SK-N-SH (cell line): ENCODE measurements at regions not wholly inside any gene's neighbourhood (a gene's known extent, or its start where the extent isn't known, plus 50 kb on each side); places are given as distances from the start of the nearest gene placed in this dataset.
A peak's percentile ranks its signal among the peaks of the same experiment; 100 is the strongest.

Experiments
- CTCF ChIA-PET: fragments of 300-600, 350-600 bp; formaldehyde crosslinking; extraction: SDS; loops from one replicate; lab custom pipeline; 2021; lab: Yijun Ruan, JAX
- POLR2A ChIA-PET: fragments of 350-600 bp; sonication (Branson Sonifier 250); formaldehyde crosslinking; extraction: SDS; loops from one replicate; lab custom pipeline; 2020; ENCODE audit warnings: antibody characterized with exemption, inconsistent platforms; lab: Yijun Ruan, JAX
- DNase-seq: peaks from one replicate; pipeline ENCODE4 v3.0.0; 2012
- H2AFZ ChIP-seq: fragments of 200-600 bp; sonication (generic); 2 replicates; pipeline ENCODE4 v1.8.1; 2016; ENCODE audit warnings: antibody characterized with exemption, mild to moderate bottlenecking, low read depth
- H3F3A ChIP-seq: fragments of 200-600 bp; sonication (generic); replicated peaks from 2 replicates; pipeline ENCODE3; 2016; ENCODE audit warnings: antibody characterized with exemption, mild to moderate bottlenecking; ENCODE audit not compliant: insufficient read depth
- H3K27ac ChIP-seq, 2 experiments: fragments of 200-500 bp in 1 of 2; fragments of 200-600 bp in 1 of 2; sonication (Bioruptor generic) in 1 of 2; sonication (generic), shearing (Covaris generic) in 1 of 2; 2 replicates each; pipeline versions ENCODE4 v1.5.1 to v1.6.1; 2014 to 2016; ENCODE audit warnings: low read depth in 2 of 2, inconsistent platforms in 1 of 2, low read length in 1 of 2, mild to moderate bottlenecking in 1 of 2, mixed read lengths in 1 of 2
- H3K27me3 ChIP-seq: fragments of 200-600 bp; sonication (generic), shearing (Covaris generic); 2 replicates; pipeline ENCODE4 v1.6.1; 2016; ENCODE audit warnings: mixed run types; ENCODE audit not compliant: insufficient read depth
- H3K36me3 ChIP-seq, 2 experiments: fragments of 200-500 bp in 1 of 2; fragments of 200-600 bp in 1 of 2; sonication (Bioruptor generic) in 1 of 2; sonication (generic) in 1 of 2; replicated peaks in 1 of 2; 2 replicates each; pipeline versions ENCODE3 to v1.5.1; 2014 to 2016; ENCODE audit warnings: low read length in 1 of 2, mild to moderate bottlenecking in 1 of 2; ENCODE audit not compliant: insufficient read depth in 2 of 2, control insufficient read depth in 1 of 2
- H3K4me1 ChIP-seq, 2 experiments: fragments of 200-500 bp in 1 of 2; fragments of 200-600 bp in 1 of 2; sonication (Bioruptor generic) in 1 of 2; sonication (generic), shearing (Covaris generic) in 1 of 2; 2 replicates each; pipeline versions ENCODE4 v1.5.1 to v1.6.1; 2014 to 2016; ENCODE audit warnings: low read depth in 1 of 2, low read length in 1 of 2, mixed run types in 1 of 2; ENCODE audit not compliant: insufficient read depth in 2 of 2, control insufficient read depth in 1 of 2
- H3K4me2 ChIP-seq: fragments of 200-600 bp; sonication (generic), shearing (Covaris generic); 2 replicates; pipeline ENCODE4 v1.6.1; 2017; ENCODE audit warnings: mixed run types
- H3K4me3 ChIP-seq, 2 experiments: fragments of 200-500 bp in 1 of 2; fragments of 200-600 bp in 1 of 2; sonication (Bioruptor generic) in 1 of 2; sonication (generic), shearing (Covaris generic) in 1 of 2; 2 replicates each; pipeline versions ENCODE4 v1.5.1 to v1.8.1; 2014 to 2016; ENCODE audit warnings: low read depth in 2 of 2, inconsistent platforms in 1 of 2, low read length in 1 of 2, mild to moderate bottlenecking in 1 of 2, mixed read lengths in 1 of 2, moderate library complexity in 1 of 2
- H3K79me2 ChIP-seq: fragments of 200-600 bp; sonication (generic); 2 replicates; pipeline ENCODE4 v1.8.1; 2017; ENCODE audit warnings: mild to moderate bottlenecking; ENCODE audit not compliant: insufficient read depth
- H3K9ac ChIP-seq: fragments of 200-600 bp; sonication (generic); 2 replicates; pipeline ENCODE4 v1.6.1; 2017; ENCODE audit warnings: mixed run types
- H3K9me2 ChIP-seq: fragments of 200-600 bp; sonication (generic); 2 replicates; pipeline ENCODE4 v1.6.1; 2017; ENCODE audit warnings: mixed run types
- H3K9me3 ChIP-seq: fragments of 200-600 bp; sonication (generic); 2 replicates; pipeline ENCODE4 v1.6.1; 2017; ENCODE audit warnings: mixed run types, mild to moderate bottlenecking, moderate library complexity
- H4K20me1 ChIP-seq: fragments of 200-600 bp; sonication (generic); 2 replicates; pipeline ENCODE4 v1.6.1; 2017; ENCODE audit warnings: mild to moderate bottlenecking, mixed run types; ENCODE audit not compliant: insufficient read depth
- CHD2 ChIP-seq: fragments of 150-350 bp; IDR thresholded peaks from 2 replicates; pipeline ENCODE4 v1.6.1; 2018; ENCODE audit warnings: low read length; ENCODE audit not compliant: partially characterized antibody
- FOSL2 ChIP-seq: IDR thresholded peaks from 2 replicates; pipeline ENCODE4 v1.4.0; 2012; ENCODE audit warnings: low read depth, mild to moderate bottlenecking, moderate library complexity, borderline replicate concordance
- FOXJ3 ChIP-seq: sonication (generic); formaldehyde crosslinking; IDR thresholded peaks from 2 replicates; pipeline ENCODE4 v1.5.1; 2020; ENCODE audit warnings: mild to moderate bottlenecking, missing genetic modification reagents
- GATA2 ChIP-seq: sonication (generic); formaldehyde crosslinking; IDR thresholded peaks from 2 replicates; pipeline ENCODE4 v1.5.0; 2020; ENCODE audit warnings: mild to moderate bottlenecking, missing genetic modification reagents
- RCOR1 ChIP-seq: fragments of 150-350 bp; IDR thresholded peaks from 2 replicates; pipeline ENCODE4 v1.6.1; 2017; ENCODE audit warnings: antibody characterized with exemption, low read length
- RFX5 ChIP-seq: IDR thresholded peaks from 2 replicates; pipeline ENCODE4 v1.6.1; 2012; ENCODE audit warnings: mild to moderate bottlenecking, improper control_type of control experiment, low read length
- SIN3A ChIP-seq: IDR thresholded peaks from 2 replicates; pipeline ENCODE4 v1.6.1; 2012; ENCODE audit warnings: low read depth, mild to moderate bottlenecking, low read length, moderate library complexity, borderline replicate concordance
- TAF1 ChIP-seq: IDR thresholded peaks from 2 replicates; pipeline ENCODE4 v1.6.1; 2012; ENCODE audit warnings: low read depth, mild to moderate bottlenecking, low read length, moderate library complexity, borderline replicate concordance
- TCF12 ChIP-seq: IDR thresholded peaks from 2 replicates; pipeline ENCODE4 v1.4.0; 2012
- YY1 ChIP-seq: IDR thresholded peaks from 2 replicates; pipeline ENCODE4 v1.4.0; 2012; ENCODE audit warnings: low read depth, mild to moderate bottlenecking
- WGBS: methylation state at CpG from one replicate; pipeline ENCODE4 v1.1.6; 2017; ENCODE audit warnings: low lambda C conversion rate; 5-methylcytosine and 5-hydroxymethylcytosine counted together
- TF ChIP-seq, protein P1 (sequence below): IDR thresholded peaks from 2 replicates; pipeline ENCODE4 v1.4.0; 2012; ENCODE audit warnings: low read depth, borderline replicate concordance
- TF ChIP-seq, protein P2 (sequence below): fragments of 150-350 bp; IDR thresholded peaks from 2 replicates; pipeline ENCODE4 v1.6.1; 2016; ENCODE audit warnings: mild to moderate bottlenecking, low read depth, low read length
- TF ChIP-seq, protein P3 (sequence below): IDR thresholded peaks from 2 replicates; pipeline ENCODE4 v1.4.0; 2012; ENCODE audit warnings: low read depth, borderline replicate concordance
- TF ChIP-seq, protein P4 (sequence below): IDR thresholded peaks from 2 replicates; pipeline ENCODE4 v1.6.1; 2012; ENCODE audit warnings: mild to moderate bottlenecking, low read depth, low read length, moderate library complexity

DNA sequence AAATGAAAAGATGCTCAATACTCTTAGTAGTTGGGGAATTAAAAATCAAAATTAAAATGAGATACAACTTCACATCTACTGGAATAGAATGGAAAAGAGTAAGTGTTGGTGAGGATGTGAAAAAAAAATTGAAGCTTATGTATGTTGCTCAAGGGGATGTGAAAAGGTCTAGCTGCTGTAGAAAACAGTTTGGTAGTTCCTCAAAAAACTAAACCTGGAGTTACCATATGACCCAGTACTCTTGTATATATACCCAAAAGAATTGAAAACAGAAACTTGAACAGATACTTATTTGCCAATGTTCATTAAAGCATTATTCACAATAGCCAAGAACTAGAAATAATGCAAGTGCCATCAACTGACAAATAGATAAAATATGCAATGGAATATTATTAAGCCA, 208.4 kb downstream of the FIGN start:
- Histone ChIP-seq H3K4me3 (no peak overlapping the region), H3K27ac (no peak overlapping the region), H3K27me3 (no peaks in the 10 kb centered on the region), H3K9ac (no peak overlapping the region), H2AFZ (no peak overlapping the region), H3K36me3 (no peaks in the 10 kb centered on the region), H3K4me1 (no peaks in the 10 kb centered on the region), H4K20me1 (no peaks in the 10 kb centered on the region), H3F3A (no peaks in the 10 kb centered on the region), H3K9me3 (0 out of 2 replicates have a peak, but pooled peaks cover 5% of the 10 kb centered on the region), H3K79me2 (no peaks in the 10 kb centered on the region), H3K4me2 (no peak overlapping the region), H3K9me2 (no peaks in the 10 kb centered on the region)
- POLR2A ChIA-PET: no interaction called here
- no peak for TF ChIP-seq TAF1
- TF ChIP-seq RCOR1: no peak
- TF ChIP-seq FOXJ3: no peak
- no peak for TF ChIP-seq TCF12
- no peak for TF ChIP-seq GATA2 (CRISPR knock-in tag)
- TF ChIP-seq, protein P1, sequence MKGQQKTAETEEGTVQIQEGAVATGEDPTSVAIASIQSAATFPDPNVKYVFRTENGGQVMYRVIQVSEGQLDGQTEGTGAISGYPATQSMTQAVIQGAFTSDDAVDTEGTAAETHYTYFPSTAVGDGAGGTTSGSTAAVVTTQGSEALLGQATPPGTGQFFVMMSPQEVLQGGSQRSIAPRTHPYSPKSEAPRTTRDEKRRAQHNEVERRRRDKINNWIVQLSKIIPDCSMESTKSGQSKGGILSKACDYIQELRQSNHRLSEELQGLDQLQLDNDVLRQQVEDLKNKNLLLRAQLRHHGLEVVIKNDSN: no peak
- TF ChIP-seq, protein P2, sequence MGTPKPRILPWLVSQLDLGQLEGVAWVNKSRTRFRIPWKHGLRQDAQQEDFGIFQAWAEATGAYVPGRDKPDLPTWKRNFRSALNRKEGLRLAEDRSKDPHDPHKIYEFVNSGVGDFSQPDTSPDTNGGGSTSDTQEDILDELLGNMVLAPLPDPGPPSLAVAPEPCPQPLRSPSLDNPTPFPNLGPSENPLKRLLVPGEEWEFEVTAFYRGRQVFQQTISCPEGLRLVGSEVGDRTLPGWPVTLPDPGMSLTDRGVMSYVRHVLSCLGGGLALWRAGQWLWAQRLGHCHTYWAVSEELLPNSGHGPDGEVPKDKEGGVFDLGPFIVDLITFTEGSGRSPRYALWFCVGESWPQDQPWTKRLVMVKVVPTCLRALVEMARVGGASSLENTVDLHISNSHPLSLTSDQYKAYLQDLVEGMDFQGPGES: no peak
- TF ChIP-seq, protein P3, sequence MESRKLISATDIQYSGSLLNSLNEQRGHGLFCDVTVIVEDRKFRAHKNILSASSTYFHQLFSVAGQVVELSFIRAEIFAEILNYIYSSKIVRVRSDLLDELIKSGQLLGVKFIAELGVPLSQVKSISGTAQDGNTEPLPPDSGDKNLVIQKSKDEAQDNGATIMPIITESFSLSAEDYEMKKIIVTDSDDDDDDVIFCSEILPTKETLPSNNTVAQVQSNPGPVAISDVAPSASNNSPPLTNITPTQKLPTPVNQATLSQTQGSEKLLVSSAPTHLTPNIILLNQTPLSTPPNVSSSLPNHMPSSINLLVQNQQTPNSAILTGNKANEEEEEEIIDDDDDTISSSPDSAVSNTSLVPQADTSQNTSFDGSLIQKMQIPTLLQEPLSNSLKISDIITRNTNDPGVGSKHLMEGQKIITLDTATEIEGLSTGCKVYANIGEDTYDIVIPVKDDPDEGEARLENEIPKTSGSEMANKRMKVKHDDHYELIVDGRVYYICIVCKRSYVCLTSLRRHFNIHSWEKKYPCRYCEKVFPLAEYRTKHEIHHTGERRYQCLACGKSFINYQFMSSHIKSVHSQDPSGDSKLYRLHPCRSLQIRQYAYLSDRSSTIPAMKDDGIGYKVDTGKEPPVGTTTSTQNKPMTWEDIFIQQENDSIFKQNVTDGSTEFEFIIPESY: no peak
- DNase-seq: no peak
- CTCF ChIA-PET: interaction anchor here (1.5 kb wide), 1 partner anchor 14 kb away, joined by 3 read pairs; no protein-coding TSS in a partner anchor

DNA sequence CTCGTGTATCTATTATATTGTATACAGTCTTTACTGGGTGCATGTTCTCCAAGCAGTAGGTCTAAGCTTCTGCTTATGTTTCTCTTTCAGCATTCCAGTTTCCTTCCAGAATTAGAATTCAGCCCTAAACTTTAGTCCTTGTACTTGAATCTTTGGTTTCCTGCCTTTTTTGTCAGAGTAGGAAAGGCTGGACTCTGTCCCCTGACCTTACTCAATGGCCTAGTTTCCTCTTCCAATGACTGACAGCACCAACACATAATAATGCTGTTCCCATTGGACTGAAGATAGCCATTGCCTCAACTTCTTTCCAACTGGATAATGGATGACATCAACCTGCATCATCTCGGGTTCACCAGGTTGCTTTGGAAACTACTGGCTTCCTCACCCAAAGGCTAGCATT, 217.0 kb downstream of the FIGN start:
- H3K4me2 ChIP-seq: no peak overlapping the region
- H3K27me3 ChIP-seq: no peaks in the 10 kb centered on the region
- no peak overlapping the region for H2AFZ ChIP-seq
- DNase-seq: no peak
- no peaks in the 10 kb centered on the region for H4K20me1 ChIP-seq
- ChIA-PET POLR2A (interaction anchor here (1.6 kb wide), 1 partner anchor 217 kb away, joined by 6 read pairs; the partner anchor contains the start of gene FIGN), CTCF (interaction anchor here (0.6 to 1.2 kb wide), 2 partner anchors 13 to 32 kb away, joined by 3 to 4 read pairs; no protein-coding TSS in a partner anchor)
- WGBS: 15% methylated on average over 2 of the region's 2 CpGs
- no peaks in the 10 kb centered on the region for H3K9me3 ChIP-seq
- H3K4me3 ChIP-seq: no peak overlapping the region
- TF ChIP-seq, protein P3: no peak
- TF ChIP-seq YY1: no peak
- TF ChIP-seq RCOR1: 0 out of 2 replicates have a peak, but pooled peaks have one; percentile 42
- TF ChIP-seq, protein P4, sequence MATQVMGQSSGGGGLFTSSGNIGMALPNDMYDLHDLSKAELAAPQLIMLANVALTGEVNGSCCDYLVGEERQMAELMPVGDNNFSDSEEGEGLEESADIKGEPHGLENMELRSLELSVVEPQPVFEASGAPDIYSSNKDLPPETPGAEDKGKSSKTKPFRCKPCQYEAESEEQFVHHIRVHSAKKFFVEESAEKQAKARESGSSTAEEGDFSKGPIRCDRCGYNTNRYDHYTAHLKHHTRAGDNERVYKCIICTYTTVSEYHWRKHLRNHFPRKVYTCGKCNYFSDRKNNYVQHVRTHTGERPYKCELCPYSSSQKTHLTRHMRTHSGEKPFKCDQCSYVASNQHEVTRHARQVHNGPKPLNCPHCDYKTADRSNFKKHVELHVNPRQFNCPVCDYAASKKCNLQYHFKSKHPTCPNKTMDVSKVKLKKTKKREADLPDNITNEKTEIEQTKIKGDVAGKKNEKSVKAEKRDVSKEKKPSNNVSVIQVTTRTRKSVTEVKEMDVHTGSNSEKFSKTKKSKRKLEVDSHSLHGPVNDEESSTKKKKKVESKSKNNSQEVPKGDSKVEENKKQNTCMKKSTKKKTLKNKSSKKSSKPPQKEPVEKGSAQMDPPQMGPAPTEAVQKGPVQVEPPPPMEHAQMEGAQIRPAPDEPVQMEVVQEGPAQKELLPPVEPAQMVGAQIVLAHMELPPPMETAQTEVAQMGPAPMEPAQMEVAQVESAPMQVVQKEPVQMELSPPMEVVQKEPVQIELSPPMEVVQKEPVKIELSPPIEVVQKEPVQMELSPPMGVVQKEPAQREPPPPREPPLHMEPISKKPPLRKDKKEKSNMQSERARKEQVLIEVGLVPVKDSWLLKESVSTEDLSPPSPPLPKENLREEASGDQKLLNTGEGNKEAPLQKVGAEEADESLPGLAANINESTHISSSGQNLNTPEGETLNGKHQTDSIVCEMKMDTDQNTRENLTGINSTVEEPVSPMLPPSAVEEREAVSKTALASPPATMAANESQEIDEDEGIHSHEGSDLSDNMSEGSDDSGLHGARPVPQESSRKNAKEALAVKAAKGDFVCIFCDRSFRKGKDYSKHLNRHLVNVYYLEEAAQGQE: no peak
- no peak for TF ChIP-seq RFX5
- TF ChIP-seq CHD2: no peak
- TF ChIP-seq FOSL2: no peak
- no peak for TF ChIP-seq SIN3A
- no peak overlapping the region; a peak in 1 of 4 replicates for H3K27ac ChIP-seq
- no peaks in the 10 kb centered on the region; a peak in 1 of 4 replicates for H3K4me1 ChIP-seq
- no peak overlapping the region for H3K9ac ChIP-seq
- H3K36me3 ChIP-seq: no peaks in the 10 kb centered on the region
- no peaks in the 10 kb centered on the region for H3K9me2 ChIP-seq
- H3F3A ChIP-seq: no peaks in the 10 kb centered on the region
- no peaks in the 10 kb centered on the region for H3K79me2 ChIP-seq
